ENCODE measurements at regions not wholly inside any gene's neighbourhood (a gene's known extent, or its start where the extent isn't known, plus 50 kb on each side); places are given as distances from the start of the nearest gene placed in this dataset.
A peak's percentile ranks its signal among the peaks of the same experiment; 100 is the strongest.

GRCh38 chr2:14126846-14127245, 505.7 kb upstream of the LRATD1 start:
- no peak for DNase-seq

- no peak for DNase-seq
These were observed 504.8 kb upstream of the LRATD1 start for GRCh38 chr2:14127765-14128164.

- DNase-seq: no peak
These were observed 500.1 kb upstream of the LRATD1 start for GRCh38 chr2:14132386-14132785.

- DNase-seq: no peak
These were observed 497.7 kb upstream of the LRATD1 start for GRCh38 chr2:14134771-14135170.

- no peak for DNase-seq
These were observed 496.5 kb upstream of the LRATD1 start for GRCh38 chr2:14136030-14136429.

- no peak for DNase-seq
These were observed 494.9 kb upstream of the LRATD1 start for GRCh38 chr2:14137643-14138042.

GRCh38 chr2:14140009-14140550, 492.4 kb upstream of the LRATD1 start:
- DNase-seq: no peak

GRCh38 chr2:14143435-14143834, 489.1 kb upstream of the LRATD1 start:
- DNase-seq: no peak

- DNase-seq: no peak
These were observed 484.3 kb upstream of the LRATD1 start for GRCh38 chr2:14148216-14148615.

- DNase-seq: no peak
These were observed 474.7 kb upstream of the LRATD1 start for GRCh38 chr2:14157816-14158215.

- no peak for DNase-seq
These were observed 452.2 kb upstream of the LRATD1 start for GRCh38 chr2:14180333-14180732.

- DNase-seq: no peak
These were observed 450.1 kb upstream of the LRATD1 start for GRCh38 chr2:14182227-14182946.

- no peak for DNase-seq
These were observed 446.6 kb upstream of the LRATD1 start for GRCh38 chr2:14185906-14186305.

- DNase-seq: no peak
These were observed 444.1 kb upstream of the LRATD1 start for GRCh38 chr2:14188446-14188845.

GRCh38 chr2:14189929-14190328, 442.6 kb upstream of the LRATD1 start:
- no peak for DNase-seq

GRCh38 chr2:14194233-14194632, 438.3 kb upstream of the LRATD1 start:
- DNase-seq: peak; percentile 33

GRCh38 chr2:14197293-14197692, 435.2 kb upstream of the LRATD1 start:
- DNase-seq: no peak

- no peak for DNase-seq
These were observed 433.5 kb upstream of the LRATD1 start for GRCh38 chr2:14199040-14199439.

- DNase-seq: no peak
These were observed 413.2 kb upstream of the LRATD1 start for GRCh38 chr2:14219306-14219705.

GRCh38 chr2:14220101-14220500, 412.4 kb upstream of the LRATD1 start:
- DNase-seq: no peak

GRCh38 chr2:14221466-14221865, 411.1 kb upstream of the LRATD1 start:
- DNase-seq: no peak

GRCh38 chr2:14223576-14223975, 408.9 kb upstream of the LRATD1 start:
- no peak for DNase-seq

GRCh38 chr2:14231391-14231898, 401.1 kb upstream of the LRATD1 start:
- no peak for DNase-seq

GRCh38 chr2:14232217-14232616, 400.3 kb upstream of the LRATD1 start:
- no peak for DNase-seq

- DNase-seq: no peak
These were observed 397.6 kb upstream of the LRATD1 start for GRCh38 chr2:14234911-14235310.
